ENCODE measurements at regions not wholly inside any gene's neighbourhood (a gene's known extent, or its start where the extent isn't known, plus 50 kb on each side); places are given as distances from the start of the nearest gene placed in this dataset.

GRCh38 chr9:81256368-81256767, 433.0 kb downstream of the TLE1 start:
- no peak for DNase-seq (ENCODE audit: low spot score)

- no peak for DNase-seq (ENCODE audit: low spot score)
These were observed 438.7 kb downstream of the TLE1 start for GRCh38 chr9:81250606-81251005.

DNA sequence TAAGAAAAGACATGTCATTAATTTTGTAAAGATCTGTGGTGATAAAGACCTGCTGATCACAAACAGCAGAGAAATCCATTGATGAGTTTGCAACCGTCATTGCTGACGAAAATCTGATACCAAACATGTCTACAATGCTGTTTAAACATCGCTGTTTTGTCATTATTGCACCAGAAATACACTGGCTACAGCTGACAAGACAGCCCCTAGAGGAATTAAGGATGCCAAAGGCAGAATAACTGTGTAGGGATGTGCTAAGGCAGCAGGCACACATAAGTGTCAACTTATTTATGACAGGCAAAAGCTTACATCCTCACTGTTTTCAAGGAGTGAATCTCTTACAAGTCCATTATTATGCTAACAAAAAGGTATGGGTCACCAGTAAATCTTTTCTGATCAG, 439.3 kb downstream of the TLE1 start:
- no peak for DNase-seq (ENCODE audit: low spot score)

DNA sequence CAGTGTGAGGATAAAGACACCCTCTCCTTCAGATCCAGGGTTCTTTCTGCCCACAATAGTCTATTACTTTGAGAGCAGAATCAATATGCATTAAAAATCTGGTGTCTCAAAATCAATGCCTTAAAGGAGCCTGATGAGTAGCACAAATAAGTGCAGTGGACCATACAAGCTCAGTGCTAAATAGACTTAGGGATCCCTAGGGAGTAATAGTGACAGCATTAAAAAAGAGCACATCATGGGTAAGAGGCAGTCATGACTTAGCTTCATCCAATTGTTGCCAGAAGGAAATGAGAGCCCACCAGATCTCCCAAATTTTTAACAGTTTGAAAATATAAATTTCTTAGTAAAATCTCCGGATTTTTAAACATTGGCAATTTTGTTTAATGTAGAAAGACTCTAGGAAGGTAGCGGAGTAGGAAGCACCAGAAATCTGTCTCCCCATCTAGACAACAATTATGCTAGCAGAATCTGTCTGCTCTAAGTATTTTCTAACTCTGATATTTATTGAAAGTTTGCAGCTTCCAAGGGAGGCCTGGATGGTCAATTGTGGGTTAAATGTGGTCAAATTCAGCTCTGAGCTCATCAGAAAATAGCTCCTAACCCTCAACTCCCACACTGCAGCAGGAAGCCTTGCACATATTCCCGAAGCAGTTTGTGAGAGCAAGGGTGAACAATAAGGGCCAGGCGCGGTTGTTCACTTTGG, 443.9 kb downstream of the TLE1 start:
- DNase-seq (ENCODE audit: low spot score) = no peak

- DNase-seq (ENCODE audit: low spot score) = no peak
These were observed 444.7 kb downstream of the TLE1 start for GRCh38 chr9:81244631-81245030.

DNA sequence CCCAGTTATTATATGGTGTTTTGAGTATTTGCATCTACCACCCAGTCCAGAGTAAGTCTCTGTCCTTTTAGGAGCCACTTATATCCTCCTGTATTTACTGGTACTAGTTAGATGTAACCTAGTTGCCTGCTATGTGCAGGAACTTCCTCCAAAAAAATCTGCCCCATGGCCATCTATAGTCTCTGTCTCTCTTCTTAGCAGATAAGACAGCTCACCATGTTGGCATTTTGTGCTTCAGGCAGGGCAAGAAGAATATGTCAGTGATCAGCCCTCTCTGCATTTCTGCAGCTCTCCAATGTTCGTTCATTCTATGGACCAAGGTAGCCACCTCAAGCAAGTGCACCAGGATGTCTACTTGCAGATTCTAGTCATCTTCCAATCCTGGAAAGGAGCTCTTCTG, 446.5 kb downstream of the TLE1 start:
- no peak for DNase-seq (ENCODE audit: low spot score)

DNA sequence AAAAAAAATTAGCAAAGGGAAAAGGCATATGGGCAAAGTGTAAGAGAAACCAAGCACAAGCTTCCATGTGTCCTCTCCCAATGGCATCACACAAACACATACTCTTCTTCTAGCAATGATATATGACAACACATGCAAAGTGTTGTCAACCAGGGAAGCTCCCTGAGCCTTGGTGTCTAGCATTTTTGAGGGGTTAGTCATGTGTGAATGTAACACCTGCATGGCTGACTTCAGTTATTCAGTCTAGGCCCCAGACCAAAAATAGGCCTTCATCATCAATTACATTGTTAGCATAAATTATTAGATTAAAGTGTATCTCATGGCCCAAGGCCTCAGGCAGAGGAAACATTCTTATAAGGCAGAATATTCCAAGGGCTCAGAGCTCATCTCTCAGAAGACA, 450.0 kb downstream of the TLE1 start:
- no peak for DNase-seq (ENCODE audit: low spot score)

DNA sequence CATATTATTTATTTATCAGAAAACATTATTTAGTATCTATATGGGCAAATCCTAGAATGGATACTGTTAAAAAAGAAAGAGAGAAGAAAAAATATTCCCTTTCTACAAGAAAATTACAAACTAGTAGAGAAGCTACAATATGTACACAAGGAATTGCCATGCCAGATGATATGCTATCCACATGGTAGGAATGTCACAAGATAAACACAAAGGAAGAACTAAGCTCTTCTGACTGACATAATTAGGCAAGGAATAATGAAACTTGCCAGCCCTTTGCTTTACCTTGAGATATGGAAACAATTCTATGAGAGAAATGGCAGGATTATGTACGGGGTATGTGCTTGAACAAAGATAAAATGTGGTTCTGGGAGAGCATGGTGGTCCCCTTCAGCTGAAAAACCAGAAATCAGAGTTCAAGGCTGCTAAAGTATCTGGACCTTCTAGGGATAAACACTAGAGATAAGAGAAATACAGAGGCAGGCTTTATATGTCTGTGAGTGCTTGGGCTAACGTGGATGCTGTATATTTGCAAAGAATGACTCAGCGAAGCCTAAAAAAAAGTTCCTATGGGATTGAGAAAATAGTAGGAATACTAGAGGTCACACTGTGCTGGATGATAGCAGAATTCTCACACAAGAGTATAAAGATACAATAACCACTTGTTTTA, 451.6 kb downstream of the TLE1 start:
- no peak for DNase-seq (ENCODE audit: low spot score)

DNA sequence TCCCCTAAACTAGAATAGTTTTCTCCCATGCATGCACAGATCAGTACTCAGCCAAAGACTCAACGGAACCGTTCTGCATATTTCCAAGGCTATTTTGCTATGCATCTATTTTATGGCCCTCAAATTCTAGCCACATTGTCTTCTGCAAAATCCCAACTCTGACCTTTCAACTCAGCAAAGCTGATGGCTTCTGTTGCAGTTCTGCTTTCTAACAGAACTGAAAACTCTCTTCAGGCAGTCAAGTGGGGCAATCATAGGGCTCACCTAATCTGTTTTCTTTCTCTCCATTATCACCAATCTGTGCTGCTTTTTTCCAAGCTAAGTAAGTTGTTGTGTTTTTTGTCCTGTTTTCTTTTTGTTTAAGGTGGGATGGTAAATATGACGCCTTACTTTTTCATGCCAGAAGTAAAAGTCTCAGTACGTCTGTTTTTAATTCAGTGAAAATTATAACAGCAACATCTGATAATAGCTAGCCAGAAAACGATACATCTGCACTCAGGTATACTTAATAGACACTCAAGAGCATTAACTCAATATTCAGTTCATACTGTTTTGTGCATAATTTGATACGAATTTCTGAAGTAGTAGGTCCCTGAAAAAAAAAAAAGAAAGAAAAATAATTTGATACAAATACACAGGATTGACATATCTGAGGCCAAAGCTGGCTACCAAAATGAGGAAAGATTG, 454.3 kb downstream of the TLE1 start:
- DNase-seq (ENCODE audit: low spot score) = no peak

- no peak for DNase-seq (ENCODE audit: low spot score)
These were observed 458.3 kb downstream of the TLE1 start for GRCh38 chr9:81231011-81231410.

DNA sequence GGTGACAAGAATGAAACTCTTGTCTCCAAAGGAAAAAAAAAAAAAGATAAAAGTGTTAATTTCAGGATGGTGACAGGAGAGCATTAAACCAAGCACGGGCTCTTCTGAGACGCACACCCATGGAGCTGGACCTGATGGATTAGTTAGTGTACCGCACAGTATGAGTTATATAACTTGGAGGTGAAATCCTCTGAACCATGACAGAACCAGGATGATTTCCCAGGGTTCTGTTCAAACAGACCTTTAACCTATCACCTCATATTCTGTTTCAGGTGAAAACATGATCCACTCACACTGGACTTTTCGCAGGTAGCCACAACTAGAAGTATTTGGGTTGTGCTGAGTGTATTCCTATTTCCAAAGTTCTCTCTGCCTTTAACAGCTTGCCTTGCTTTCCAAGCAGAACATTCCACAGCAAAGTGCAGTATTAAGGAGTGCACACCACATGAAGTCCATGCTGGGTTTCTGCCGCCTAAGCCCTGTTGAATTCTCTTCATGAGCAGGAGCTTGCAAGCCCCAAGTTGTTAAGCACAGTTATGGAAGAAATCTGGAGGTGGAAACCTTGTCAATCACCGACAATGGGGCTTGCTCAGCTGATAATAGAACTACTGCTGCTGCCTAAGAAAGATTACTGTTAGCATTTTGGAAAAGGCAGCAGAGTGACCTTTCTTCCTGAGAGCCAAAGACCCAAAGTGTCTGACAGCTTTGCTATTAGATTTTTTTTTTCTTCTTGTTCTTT, 461.7 kb downstream of the TLE1 start:
- DNase-seq (ENCODE audit: low spot score) = no peak

DNA sequence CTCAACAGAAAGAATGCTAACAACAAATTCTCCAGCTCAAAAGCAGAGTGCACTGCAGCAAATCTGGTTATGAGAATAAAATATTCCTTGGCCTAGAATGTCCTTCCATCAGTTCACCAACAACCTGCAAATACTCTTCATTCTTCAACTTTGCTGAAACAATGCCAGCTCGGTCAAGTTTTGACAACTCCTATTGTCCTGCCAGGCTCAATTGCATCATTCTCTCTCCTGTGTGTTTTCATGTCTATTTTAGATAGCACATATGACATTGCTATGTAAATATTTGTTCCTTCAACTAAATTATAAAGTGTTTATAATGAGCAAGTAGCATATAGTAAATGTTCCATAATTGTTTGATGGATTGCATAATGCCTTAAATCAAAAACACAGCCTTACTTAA, 463.8 kb downstream of the TLE1 start:
- no peak for DNase-seq (ENCODE audit: low spot score)

- no peak for DNase-seq (ENCODE audit: low spot score)
These were observed 464.9 kb downstream of the TLE1 start for GRCh38 chr9:81224166-81225081.

GRCh38 chr9:81214975-81215374, 474.4 kb downstream of the TLE1 start:
- DNase-seq (ENCODE audit: low spot score) = no peak

GRCh38 chr9:81213456-81213855, 475.9 kb downstream of the TLE1 start:
- DNase-seq (ENCODE audit: low spot score) = no peak

GRCh38 chr9:81211741-81212140, 477.6 kb downstream of the TLE1 start:
- no peak for DNase-seq (ENCODE audit: low spot score)

GRCh38 chr9:81207651-81208050, 481.7 kb downstream of the TLE1 start:
- DNase-seq (ENCODE audit: low spot score) = no peak

- no peak for DNase-seq (ENCODE audit: low spot score)
These were observed 487.1 kb downstream of the TLE1 start for GRCh38 chr9:81202292-81202691.

- no peak for DNase-seq (ENCODE audit: low spot score)
These were observed 494.1 kb downstream of the TLE1 start for GRCh38 chr9:81195206-81195605.

DNA sequence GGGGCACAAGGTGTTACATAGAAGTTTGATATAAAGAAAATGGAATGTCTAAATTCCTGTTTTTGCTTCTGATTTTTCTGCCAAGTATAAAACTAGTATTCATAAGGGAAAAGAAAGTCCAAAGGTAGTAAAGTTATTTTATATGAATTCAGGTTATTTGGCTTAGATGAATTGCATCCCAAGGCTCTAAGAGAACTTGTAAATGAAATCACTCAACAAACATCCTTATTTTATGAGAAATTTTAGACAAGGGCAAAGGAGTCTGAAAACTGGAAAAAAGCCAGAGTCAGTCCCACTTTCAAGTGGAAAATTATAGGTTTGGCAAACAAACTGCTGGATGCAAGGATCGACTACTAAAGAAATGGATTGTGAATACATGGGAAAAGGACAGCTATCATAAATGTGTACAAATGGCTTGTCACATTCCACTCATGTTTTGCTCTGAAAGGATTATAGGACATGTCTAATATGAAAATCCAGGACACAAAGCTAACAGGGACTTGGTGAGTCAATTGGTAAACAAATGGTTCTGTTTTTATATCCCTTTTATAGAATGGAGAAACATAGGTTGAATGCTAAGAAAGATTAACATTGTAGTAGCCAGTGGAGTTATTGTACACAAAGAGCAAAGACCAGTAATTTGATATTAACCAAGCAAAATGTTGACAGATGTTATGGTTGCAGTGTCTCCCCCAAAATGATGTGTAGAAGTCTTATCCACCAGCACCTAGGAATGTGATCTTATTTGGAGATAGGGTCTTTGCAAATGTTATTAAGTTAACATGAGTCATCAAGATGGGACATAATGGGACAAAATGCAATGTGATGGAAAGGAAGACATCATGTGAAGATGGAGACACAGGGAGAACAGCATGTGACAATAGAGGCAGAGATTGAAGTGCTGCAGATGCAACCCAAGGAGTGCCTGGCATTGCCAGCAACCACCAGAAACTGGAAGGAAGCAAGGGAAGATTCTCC, 495.7 kb downstream of the TLE1 start:
- DNase-seq (ENCODE audit: low spot score) = no peak

All from cerebellar cortex (tissue), 1 donor.